ENCODE measurements at regions not wholly inside any gene's neighbourhood (a gene's known extent, or its start where the extent isn't known, plus 50 kb on each side); places are given as distances from the start of the nearest gene placed in this dataset.
A peak's percentile ranks its signal among the peaks of the same experiment; 100 is the strongest.

GRCh38 chr6:22028403-22029090 lies 268.3 kb downstream of the PRL start:
- DNase-seq (ENCODE audit: extremely low spot score, insufficient read length, low read depth) (no peak), FAIRE-seq (peak; percentile 39)

- DNase-seq (ENCODE audit: extremely low spot score, insufficient read length, low read depth): no peak
- no peak for FAIRE-seq
Observed at GRCh38 chr6:22029171-22029570, 267.7 kb downstream of the PRL start.

- FAIRE-seq (no peak), DNase-seq (ENCODE audit: extremely low spot score, insufficient read length, low read depth) (no peak)
Observed at GRCh38 chr6:22030730-22031619, 265.9 kb downstream of the PRL start.

- FAIRE-seq (no peak), DNase-seq (ENCODE audit: extremely low spot score, insufficient read length, low read depth) (no peak)
Observed at GRCh38 chr6:22035690-22036089, 261.1 kb downstream of the PRL start.

- FAIRE-seq: no peak
Observed at GRCh38 chr6:22036275-22036674, 260.6 kb downstream of the PRL start.

GRCh38 chr6:22036699-22037098 lies 260.1 kb downstream of the PRL start:
- FAIRE-seq (no peak), DNase-seq (ENCODE audit: extremely low spot score, insufficient read length, low read depth) (no peak)

More at GRCh38 chr6:22036275-22036674, 260.6 kb downstream of the PRL start:
- DNase-seq (ENCODE audit: extremely low spot score, insufficient read length, low read depth): no peak

GRCh38 chr6:22041797-22042480 lies 254.9 kb downstream of the PRL start:
- FAIRE-seq (no peak), DNase-seq (ENCODE audit: extremely low spot score, insufficient read length, low read depth) (no peak)

GRCh38 chr6:22042706-22043105 lies 254.1 kb downstream of the PRL start:
- no peak for FAIRE-seq
- no peak for DNase-seq (ENCODE audit: extremely low spot score, insufficient read length, low read depth)

GRCh38 chr6:22043284-22043962 lies 253.4 kb downstream of the PRL start:
- FAIRE-seq: no peak
- no peak for DNase-seq (ENCODE audit: extremely low spot score, insufficient read length, low read depth)

GRCh38 chr6:22045261-22045912 lies 251.4 kb downstream of the PRL start:
- DNase-seq (ENCODE audit: extremely low spot score, insufficient read length, low read depth): no peak
- FAIRE-seq: no peak

GRCh38 chr6:22049002-22049401 lies 247.8 kb downstream of the PRL start:
- FAIRE-seq (no peak), DNase-seq (ENCODE audit: extremely low spot score, insufficient read length, low read depth) (no peak)

GRCh38 chr6:22053391-22053997 lies 243.3 kb downstream of the PRL start:
- DNase-seq (ENCODE audit: extremely low spot score, insufficient read length, low read depth) (no peak), FAIRE-seq (no peak)

- FAIRE-seq: no peak
Observed at GRCh38 chr6:22056398-22056797, 240.4 kb downstream of the PRL start.

GRCh38 chr6:22057962-22058361 lies 238.9 kb downstream of the PRL start:
- no peak for FAIRE-seq
- DNase-seq (ENCODE audit: extremely low spot score, insufficient read length, low read depth): no peak

More at GRCh38 chr6:22056398-22056797, 240.4 kb downstream of the PRL start:
- DNase-seq (ENCODE audit: extremely low spot score, insufficient read length, low read depth): no peak

- no peak for FAIRE-seq
Observed at GRCh38 chr6:22059126-22059525, 237.7 kb downstream of the PRL start.

GRCh38 chr6:22059946-22060345 lies 236.9 kb downstream of the PRL start:
- DNase-seq (ENCODE audit: extremely low spot score, insufficient read length, low read depth) (no peak), FAIRE-seq (no peak)

More at GRCh38 chr6:22059126-22059525, 237.7 kb downstream of the PRL start:
- no peak for DNase-seq (ENCODE audit: extremely low spot score, insufficient read length, low read depth)

- peak; percentile 15 for FAIRE-seq
- DNase-seq (ENCODE audit: extremely low spot score, insufficient read length, low read depth): no peak
Observed at GRCh38 chr6:22062807-22063408, 233.9 kb downstream of the PRL start.

GRCh38 chr6:22064558-22064957 lies 232.3 kb downstream of the PRL start:
- no peak for DNase-seq (ENCODE audit: extremely low spot score, insufficient read length, low read depth)
- no peak for FAIRE-seq

GRCh38 chr6:22067122-22067521 lies 229.7 kb downstream of the PRL start:
- FAIRE-seq: no peak
- DNase-seq (ENCODE audit: extremely low spot score, insufficient read length, low read depth): no peak
